ENCODE measurements at regions not wholly inside any gene's neighbourhood (a gene's known extent, or its start where the extent isn't known, plus 50 kb on each side); places are given as distances from the start of the nearest gene placed in this dataset.
"Not testable (repeated sequence)": the region's sequence is repeated elsewhere in the genome, so short reads cannot be mapped to it uniquely, and the experiment has no call there.

DNA sequence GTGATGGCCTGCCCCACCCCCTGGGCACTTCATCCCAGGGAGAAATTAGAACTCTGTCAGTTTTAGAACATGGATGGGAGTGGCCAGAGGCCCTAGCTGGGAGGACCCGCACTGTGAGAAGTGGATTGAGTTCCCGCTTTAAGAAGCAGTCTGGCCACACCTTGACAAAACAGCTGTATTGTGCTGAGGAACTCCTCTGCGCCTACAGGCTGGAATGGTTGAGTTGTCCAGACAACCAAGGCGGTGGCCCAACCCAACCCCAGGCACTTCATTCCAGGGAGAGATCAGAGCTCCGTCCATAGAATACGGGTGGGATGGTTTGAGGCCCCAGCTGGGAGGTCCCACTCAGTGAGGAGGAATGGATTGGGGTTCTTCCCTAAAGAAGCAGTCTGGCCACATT is 196.0 kb downstream of the TMEM26 start:
- no peak for TF ChIP-seq ZFX (IDR thresholded peaks at IDR 0.05)
- no peak overlapping the region for H3K27ac ChIP-seq

DNA sequence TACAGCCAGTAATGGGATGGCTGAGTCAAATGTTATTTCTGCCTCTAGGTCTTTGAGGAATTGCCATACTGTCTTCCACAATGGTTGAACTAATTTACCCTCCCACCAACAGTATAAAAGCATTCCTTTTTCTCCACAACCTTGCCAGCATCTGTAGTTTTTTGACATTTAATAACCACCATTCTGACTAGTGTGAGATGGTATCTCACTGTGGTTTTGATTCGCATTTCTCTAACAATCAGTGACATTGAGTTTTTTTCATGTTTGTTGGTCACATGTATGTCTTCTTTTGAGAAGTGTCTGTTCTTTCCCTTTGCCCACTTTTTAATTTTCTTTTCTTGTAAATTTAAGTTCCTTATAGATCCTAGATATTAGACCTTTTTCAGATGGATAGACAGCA is 200.9 kb downstream of the TMEM26 start:
- not testable (repeated sequence) for H3K27ac ChIP-seq

- TF ChIP-seq ZFX (IDR thresholded peaks at IDR 0.05) (no peak), CTCF (conservative IDR thresholded peaks at IDR 0.05) (no peak)
- no peak overlapping the region for H3K27ac ChIP-seq
Measured at GRCh38 chr10:61251089-61251488, 202.1 kb downstream of the TMEM26 start.

- no peak for TF ChIP-seq ZFX (IDR thresholded peaks at IDR 0.05)
- TF ChIP-seq CTCF (conservative IDR thresholded peaks at IDR 0.05), result no peak
- no peak overlapping the region for H3K27ac ChIP-seq
Measured at GRCh38 chr10:61250131-61250530, 203.1 kb downstream of the TMEM26 start.

GRCh38 chr10:61248013-61248412 is 205.2 kb downstream of the TMEM26 start:
- no peak overlapping the region for H3K27ac ChIP-seq
- no peak for TF ChIP-seq CTCF (conservative IDR thresholded peaks at IDR 0.05)
- no peak for TF ChIP-seq ZFX (IDR thresholded peaks at IDR 0.05)

GRCh38 chr10:61244261-61244775 is 208.9 kb downstream of the TMEM26 start:
- no peak overlapping the region for H3K27ac ChIP-seq
- TF ChIP-seq ZFX (IDR thresholded peaks at IDR 0.05) (no peak), CTCF (conservative IDR thresholded peaks at IDR 0.05) (no peak)

GRCh38 chr10:61232780-61233179 is 220.4 kb downstream of the TMEM26 start:
- no peak overlapping the region for H3K27ac ChIP-seq
- no peak for TF ChIP-seq ZFX (IDR thresholded peaks at IDR 0.05)
- no peak for TF ChIP-seq CTCF (conservative IDR thresholded peaks at IDR 0.05)

- TF ChIP-seq ZFX (IDR thresholded peaks at IDR 0.05) (no peak), CTCF (conservative IDR thresholded peaks at IDR 0.05) (no peak)
- H3K27ac ChIP-seq, result no peak overlapping the region
Measured at GRCh38 chr10:61225939-61226338, 227.2 kb downstream of the TMEM26 start.

GRCh38 chr10:61223576-61223975 is 229.6 kb downstream of the TMEM26 start:
- no peak overlapping the region for H3K27ac ChIP-seq
- TF ChIP-seq ZFX (IDR thresholded peaks at IDR 0.05) (no peak), CTCF (conservative IDR thresholded peaks at IDR 0.05) (no peak)
